HuH-7.5 (cell line): ENCODE measurements at regions not wholly inside any gene's neighbourhood (a gene's known extent, or its start where the extent isn't known, plus 50 kb on each side); places are given as distances from the start of the nearest gene placed in this dataset.
A peak's percentile ranks its signal among the peaks of the same experiment; 100 is the strongest.

Experiments used
- DNase-seq: peaks from one replicate; pipeline ENCODE4 v3.0.0; 2011; ENCODE audit warnings: low spot score

DNA sequence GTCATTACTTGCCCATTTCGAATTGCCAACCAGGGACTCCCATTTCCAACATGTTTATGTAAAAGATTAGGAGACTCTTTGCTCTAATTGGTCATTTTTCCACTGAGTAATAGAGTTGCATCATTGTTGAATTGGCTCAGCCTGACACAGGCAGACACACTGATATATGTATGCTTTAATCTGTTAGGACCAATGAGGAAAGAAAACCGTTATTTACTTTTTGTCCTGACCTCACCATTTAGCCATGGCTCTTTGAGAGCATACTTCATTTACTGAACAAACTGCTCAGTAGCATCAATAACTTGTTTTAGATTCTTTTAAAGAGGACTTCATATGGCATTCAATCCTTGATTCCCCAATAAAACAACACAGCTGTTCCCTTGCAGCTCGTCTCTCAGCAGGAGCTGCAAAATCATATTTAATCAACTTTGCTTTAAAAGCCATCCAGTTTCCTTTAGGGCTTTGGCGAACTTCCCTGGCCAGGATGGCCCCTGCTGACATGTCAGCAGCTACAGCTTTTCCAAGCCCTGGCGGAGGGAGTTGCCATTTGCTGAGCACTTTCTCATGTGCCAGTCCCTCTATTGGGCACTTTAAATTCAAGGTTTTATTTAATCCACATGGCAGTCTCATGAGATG, 251.5 kb upstream of the TNC start:
- DNase-seq: no peak

DNA sequence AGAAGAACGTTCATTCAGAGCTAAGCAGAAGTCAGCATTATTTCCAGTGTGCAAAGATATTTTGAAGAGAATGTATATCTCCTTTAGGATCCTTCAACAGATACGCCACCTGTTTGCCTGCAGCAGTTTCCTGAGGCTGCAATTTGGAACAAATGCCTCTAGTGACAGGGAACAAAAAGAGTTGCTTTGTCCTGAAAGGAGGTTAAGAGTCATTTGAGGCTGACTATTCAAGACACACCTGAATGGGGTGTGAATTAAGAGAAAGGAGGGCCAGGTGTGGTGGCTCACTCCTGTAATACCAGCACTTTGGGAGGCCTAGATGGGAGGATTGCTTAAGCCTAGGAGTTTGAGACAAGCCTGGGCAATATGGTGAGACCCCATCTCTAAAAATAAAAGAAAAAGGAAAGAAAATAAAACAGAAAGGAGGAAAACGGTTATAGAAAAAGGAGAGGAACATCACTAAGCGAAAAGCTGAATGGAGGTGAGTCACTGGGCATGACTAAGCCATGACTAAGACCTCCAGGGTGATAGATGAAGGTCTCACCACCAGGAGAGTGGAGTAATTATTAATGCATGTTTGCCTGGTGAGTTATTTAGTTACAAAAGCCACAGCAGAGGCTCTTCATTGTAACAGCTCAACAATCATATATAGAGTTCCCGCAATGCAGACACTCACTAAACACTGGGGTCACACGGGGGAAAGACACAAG, 255.2 kb upstream of the TNC start:
- peak; percentile 9 for DNase-seq

DNA sequence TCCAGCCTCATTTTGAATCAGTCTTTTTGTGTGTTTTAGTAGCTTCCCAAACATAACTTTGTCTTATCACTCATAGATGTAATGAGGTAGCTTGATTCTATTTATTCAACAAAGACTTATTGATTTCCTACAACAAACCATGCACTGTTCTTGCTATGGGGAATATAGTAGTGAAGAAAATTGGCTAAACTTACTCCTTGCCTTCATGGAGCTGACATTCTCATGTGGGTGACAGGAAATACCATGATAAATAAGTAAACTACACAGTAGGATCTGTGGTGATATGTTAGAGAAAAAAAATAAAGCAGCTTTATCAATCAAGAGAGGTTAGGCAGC, 255.7 kb upstream of the TNC start:
- no peak for DNase-seq

DNA sequence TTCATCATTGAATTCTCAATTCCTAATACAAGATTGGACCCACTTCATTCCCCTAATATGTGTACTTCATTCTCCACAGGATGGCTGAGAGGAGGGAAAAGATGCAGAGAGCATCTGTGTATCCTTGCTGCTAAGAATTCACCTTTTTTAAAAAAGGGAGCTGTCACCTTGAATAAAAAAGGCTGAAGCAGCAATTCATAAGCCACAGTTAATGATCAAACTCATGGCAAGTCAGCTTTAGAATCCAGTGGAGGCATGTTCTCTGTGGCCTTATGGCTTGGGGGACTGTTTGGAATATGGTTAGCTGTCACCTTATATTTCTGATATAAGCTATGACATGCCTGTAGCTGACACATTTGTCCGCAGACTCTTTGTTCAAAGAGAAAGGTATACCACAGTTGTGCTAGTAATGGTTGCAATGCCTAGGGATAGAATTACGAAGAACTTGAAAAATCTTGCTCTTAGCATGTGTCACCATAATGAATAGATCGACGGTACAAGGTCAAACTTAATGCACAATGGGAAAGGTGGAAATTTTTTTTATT, 256.8 kb upstream of the TNC start:
- DNase-seq: no peak

DNA sequence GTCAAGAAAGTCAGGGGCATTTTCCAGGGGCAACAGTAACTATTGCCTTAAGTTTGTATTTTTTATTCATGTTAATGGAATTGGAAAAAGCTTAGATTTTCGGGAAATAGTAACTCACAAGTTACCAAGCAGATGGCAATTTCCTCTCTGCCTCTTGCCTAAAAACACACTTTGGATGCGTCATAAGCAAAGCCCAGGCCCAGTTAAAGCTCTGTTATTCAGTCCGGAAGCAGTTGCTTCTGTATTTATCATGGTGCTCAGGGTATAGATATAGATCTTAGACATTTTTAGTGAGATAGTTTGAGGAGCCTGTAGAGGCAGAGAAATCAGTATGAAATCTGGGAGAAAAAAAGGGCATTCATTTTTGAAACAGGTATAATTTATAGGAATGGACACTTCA, 260.3 kb upstream of the TNC start:
- no peak for DNase-seq

DNA sequence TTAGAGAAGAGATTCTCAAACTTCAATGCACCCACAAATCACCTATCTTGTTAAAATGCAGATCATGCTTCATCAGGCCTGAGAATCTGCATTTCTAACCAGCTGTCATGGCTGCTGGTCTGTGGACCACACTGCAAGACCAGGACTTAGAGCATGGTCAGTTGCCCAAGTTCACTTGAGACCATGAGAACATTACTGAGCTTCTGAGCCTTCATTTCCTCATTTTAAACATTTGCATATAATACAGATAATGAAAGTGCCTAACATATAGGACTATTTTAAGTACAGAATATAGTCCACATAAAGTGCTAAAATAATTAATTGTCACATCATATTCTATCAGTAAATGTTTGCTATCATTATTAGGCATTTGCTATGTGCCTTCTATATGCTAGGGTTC, 260.8 kb upstream of the TNC start:
- no peak for DNase-seq

DNA sequence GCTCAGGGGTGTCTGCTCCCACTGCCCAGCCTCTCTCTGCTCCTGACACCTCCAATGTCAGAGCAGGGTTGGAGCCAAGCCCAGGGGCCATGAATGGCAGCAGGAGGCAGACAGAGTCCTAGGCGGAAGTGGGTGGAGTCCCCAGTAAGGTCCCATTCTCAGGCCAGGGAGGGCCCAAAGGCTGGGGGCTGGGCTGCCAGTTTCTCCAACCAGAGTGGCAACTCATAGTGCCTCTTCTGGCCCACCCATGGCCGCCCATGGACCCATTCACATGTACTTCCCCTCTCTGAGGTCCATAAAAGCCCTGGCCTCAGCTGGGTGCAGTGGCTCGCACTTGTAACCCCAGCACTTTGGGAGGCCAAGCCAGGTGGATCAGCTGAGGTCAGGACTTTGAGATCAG, 261.8 kb upstream of the TNC start:
- no peak for DNase-seq

DNA sequence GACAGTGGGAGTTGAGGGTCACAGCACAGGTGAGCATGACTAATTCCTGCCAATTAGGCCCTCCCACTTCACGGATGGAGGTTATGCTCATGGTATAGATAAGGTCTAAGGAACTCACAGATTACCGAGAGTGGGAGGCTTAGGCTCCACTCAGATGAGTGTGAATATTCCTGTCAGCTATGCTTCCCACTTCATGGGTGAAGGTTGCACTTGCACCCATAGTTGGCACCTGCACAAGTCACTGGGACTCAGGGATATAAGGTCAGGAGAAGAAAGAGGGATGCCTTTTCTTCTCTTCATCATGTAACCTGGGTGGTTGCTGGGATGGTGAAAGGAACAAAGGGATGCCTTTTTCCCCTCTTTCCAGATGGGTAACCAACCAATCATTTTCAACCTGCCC, 264.9 kb upstream of the TNC start:
- no peak for DNase-seq

DNA sequence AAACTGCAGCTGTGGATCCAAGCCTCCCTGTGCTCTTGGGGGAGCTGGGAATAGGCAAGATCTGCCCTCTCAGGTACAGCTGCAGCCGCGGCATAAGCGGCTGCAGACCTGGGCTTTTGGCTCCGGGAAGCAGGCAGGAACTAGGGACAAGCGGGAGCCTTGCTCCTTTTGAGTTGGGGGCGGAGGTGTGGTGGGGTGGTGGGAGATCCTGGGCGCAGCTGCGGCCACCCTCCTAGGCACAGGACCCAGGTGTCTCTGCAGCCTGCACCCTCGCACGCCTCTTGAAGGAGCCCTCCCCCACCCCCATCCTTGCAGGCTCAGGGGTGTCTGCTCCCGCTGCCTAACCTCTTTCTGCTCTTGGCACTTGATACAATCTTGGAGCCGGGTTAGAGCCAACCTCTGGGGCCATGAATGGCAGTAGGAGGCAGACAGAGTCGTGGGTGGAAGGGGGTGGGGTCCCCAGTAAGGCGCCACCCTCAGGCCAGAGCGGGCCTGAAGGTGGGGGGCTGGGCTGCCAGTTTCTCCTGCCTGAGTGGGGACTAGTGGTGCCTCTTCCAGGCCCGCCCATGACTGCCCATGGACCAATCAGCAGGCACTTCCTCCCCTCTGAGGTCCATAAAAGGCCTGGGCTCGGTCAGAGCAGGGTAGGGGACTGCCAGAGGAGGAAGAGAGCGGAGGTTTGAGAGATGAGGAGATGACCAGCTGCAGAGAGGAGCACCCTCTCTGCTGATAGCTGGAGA, 267.6 kb upstream of the TNC start:
- DNase-seq: no peak

DNA sequence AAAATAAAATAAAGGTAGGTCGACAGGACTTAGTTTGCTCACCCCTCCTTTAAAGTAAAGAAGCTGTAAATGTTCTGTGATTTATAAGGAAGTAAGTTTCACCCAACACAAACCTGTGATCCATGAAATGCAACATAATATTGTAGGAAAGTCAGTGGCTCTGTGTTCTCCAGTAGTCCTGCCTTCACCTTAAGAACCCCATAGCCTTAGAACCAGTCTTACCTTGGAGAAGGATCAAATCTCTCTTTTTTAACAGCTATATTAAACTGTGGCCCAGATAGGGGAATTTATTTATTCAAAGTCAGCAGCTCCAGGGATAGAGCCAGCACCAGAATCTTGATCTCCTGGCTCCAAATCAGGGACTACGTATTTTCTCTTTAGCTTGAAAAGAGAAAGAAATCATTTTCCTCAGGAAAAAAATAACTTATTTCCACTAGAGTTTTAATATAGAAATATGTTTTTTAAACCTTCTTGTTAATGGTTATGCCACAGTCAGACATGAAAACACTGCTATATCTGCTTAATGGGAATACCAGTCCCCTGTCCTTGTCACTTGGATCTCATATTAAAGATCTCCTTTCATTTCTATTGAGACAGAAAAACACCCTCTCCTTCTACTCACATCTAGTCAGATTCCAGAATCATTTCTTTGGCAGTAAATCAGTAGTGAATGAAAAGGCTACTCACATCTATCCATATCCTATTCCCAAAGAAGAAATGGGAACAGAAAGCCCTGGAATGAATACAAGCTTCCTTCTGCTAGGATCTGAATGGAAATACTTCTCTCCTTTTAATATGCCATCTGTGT, 269.2 kb upstream of the TNC start:
- no peak for DNase-seq

DNA sequence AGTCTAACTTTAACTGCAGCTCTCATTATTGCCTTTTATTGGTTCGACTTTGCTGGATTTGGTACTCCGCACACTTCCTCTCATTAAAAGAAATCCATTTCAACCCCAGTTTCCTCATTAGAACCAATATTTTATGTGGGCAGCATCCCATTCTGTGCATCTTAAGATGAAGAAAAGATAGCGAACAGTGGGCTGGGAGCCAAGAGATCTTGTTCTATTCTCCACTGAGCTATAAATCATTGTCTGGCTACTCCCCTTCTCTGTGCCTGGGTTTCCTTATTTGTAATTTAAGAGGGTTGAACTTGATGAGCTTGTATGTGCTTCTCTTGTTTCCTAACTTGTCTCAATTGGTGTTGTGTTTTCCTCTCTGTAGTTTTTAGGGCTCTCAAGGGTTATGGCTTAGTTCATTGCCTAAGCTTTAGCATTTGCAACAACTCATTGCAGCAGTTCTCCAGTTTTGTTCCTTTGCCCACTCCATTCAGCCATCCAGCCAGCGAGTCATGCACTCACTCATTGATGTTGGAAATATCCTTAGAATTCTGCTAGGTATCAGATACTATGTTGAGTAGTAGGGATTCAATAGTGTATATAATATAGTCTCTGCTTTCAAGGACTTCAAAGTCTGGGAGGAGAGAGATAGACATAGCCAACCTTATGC, 273.3 kb upstream of the TNC start:
- no peak for DNase-seq

DNA sequence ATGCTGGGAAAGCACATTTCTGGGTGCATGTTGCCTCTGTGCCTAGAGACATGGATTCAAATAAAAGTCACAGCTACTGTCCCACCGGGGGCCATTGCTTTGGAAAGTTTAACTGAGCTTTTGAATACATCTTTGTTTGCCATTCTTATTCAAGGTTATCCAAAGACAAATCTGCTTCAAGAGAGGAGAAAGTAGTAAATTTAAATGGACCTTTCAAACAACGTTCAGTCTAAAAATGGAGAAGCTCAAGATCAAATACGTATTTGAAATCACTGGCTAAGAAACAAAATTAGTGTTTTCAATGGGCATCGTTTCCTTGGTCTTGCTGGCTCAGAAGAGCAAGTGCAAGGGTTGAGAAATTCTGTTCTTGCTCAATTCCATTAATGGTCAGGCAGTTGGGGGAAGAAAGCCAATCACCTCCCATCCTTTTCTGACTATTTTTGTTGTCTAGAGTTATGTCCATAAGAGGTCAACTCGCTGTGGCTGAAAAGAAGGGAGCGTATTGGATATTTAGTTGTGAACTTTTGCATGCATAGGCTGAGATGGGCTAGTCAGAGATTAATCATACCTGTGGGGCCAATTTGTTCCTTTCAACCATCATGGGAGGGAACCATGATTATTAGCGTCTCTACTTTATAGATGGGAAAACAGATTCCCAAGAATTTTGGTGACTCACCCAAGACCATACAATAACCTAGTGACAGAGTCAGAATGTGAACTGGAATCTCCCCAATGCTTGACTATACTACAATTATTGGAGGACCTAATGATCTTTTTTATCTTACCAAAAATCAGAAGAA, 276.2 kb upstream of the TNC start:
- DNase-seq: no peak

DNA sequence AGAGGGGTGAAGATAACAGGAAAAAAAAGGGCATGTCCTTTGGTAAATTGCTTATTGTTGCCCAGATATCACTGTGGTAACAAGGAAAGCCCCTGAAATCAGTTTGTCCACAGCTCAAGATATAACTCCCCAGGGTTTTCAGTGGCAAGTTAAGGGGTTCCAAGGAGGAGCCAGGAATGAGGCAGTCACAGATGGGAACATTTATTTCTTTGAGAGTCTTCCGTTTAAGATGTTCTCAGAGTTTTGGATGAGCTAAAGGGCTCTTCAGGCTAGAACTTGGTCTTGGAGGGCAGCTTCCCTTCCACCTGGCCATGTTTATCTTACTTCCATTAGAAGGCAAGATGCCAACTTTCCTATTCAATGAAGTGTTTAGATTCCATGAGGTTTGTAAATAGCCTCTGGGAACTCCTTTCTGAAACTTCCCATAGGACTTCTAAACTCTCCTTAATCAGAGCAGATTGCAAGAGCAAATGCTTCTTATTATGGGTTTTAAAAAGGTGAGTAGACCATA, 277.6 kb upstream of the TNC start:
- DNase-seq: no peak

DNA sequence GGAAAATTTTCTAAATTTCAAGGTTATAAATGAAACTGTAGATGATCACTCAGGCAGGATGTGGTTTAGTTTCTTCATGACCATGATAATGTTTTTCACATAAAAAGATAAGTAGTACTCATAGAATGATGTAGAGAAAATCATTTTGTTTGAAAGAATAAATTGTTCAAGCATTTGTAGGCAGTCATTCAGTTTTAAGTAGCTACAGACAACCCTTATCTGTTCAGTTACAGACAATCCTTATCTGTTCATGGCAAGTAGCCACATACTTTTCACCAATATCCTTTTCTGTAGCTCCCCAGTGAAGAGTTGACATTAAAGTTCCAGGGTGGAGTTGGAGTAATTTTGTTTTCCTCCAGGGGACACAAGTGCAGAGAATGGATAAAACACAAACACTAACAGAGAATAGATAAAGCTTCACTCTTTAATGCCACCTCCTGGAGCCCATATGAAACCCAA, 278.1 kb upstream of the TNC start:
- no peak for DNase-seq

DNA sequence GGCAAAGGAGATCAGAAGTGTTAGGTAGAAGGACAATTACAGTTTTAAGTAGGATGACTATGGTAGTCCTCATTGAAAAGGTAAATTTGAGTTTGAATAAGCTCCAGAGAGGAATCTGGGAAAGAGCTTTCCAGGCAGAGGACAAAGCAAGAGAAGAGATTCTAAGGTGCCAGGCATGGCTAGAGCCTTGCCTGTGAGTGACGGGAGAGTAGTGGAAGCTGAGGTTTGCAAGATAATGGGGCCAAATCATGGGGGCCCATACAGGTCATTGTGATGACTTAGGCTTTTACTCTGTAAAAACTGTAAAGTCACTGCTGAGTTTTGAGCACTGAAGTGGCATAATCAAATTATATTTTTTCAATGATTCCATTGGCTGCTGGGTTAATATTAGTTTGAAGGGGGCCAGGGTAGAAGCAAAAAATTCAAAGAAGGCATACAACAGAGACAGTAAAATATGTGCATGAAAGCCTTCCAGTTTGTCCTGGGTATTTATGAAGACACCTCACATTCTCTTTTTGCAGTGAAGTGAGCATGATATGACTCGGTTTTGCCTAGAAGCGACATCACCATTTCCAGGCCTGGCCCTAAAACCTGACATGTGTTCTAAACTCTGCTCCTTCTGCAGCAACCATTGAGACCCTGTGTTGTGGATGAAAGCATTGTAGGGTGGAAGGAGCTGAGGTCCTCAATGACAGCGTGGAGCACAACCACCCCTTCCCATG, 279.8 kb upstream of the TNC start:
- no peak for DNase-seq

DNA sequence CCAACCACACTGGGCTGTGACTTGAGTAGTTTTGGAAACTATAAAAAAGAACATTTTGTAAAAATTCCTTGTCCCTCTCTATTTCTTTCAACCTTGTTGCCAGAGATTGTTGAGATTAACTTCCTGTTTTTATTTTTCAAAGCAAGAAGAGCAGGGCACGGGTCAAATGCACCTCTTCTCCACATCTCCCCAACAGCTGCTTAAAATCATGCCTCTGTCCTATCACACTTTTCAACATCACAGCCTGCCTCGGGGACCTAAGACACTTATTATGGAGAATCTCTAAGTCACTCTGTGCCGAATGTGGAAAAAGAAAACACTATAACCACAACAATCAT, 280.3 kb upstream of the TNC start:
- DNase-seq: no peak

DNA sequence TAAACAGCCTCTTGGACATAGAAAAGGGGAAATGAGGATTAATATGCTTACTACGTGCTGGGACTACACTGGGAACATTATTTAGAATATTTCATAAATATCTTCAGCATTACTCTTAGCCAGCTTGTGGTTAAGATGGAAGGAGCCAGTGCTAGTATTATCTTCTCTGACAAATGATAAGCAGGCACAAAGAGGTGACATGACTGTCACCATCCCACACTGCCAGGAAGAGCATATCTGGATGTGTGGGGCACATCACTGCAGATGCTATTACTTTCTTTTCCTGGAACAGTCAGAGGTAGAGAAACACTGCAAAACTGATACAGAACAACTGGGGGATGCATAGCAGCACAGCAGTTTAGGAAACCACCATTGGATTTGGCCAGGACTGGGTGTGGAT, 281.0 kb upstream of the TNC start:
- DNase-seq: no peak

DNA sequence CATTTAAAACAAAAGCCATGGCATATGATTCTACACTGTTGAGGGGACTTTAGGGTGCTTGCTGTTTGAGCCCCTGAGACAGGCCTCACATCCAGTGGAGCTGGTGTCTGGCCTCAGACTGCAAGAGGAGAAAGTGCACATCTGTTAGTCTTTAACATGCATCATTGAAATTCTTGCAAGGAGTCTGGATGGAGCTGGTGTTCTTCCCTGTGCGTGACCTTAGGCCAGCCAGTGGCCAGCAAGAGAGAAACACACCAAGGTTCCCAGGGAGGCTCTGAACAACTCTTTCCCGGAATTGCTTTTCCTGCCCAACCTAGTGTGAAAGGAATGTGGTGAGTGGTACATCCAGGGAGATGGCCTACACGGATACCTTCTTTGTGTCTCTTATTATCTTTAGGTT, 282.8 kb upstream of the TNC start:
- no peak for DNase-seq

DNA sequence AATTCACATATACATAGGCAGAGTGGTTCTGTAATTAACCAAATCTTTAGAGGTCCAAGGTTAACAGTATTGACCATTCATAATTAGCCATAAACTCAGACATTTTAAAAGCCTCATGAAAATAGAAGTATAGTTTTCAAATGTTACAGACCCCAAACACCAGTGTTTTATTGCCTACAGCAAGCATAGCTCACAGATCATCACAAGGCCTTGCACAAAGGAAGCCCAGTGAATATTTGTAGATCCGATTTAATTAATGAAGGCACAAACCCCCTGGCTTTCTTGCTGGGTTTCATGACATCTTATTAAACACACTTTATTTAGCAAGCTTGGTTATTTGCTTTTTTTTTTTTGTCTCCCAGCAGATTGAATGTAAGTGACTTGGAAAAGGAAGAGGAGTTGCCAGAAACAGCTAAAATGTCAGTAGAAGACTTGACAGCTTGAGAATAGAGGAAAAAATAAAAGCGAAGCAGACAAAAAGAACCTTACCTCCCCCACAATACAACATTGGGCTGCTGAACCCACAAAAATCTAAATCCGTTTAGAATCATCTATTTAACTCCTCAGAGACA, 283.9 kb upstream of the TNC start:
- DNase-seq: no peak

DNA sequence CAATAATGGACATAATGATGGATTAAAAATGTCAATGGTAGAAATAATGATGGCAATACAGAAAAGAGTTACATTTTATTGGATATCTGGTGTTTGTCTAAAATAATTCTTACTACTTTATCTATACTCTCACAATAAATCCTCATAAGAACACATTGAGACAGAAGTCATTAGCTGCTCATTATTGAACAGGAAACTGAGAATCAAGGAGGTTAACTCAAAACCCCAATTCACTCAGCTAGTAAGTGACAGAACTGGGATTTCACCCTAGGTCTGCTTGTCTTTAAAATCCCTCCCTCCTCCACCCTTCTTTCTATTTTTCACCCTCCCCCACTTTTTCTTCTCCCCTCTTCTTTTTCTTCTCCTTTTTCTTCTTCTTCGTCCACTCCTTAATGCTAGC, 285.8 kb upstream of the TNC start:
- DNase-seq: no peak
